ENCODE measurements at regions not wholly inside any gene's neighbourhood (a gene's known extent, or its start where the extent isn't known, plus 50 kb on each side); places are given as distances from the start of the nearest gene placed in this dataset.

DNA sequence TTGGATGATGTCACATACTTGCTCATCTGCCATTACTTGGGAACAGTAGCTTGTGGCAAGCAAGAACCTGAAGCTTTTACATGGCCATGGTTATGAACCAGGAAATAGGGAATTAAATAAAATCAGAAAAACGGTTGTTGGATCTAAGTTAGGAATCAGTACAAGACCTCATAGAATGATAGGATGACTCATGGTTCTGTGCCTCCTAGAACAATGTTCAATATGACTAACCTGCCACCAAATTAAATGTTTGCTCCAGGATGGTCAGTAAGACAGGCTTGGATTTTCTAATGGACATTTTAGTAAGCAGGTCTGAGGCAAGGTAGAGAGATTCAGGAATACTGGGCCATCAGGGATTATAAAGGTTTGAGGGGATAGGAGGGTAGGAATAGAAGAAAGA is 218.9 kb downstream of the PLOD2 start:
- TF ChIP-seq CTCF (IDR thresholded peaks at IDR 0.05) (no peak), ZFX (IDR thresholded peaks at IDR 0.05; ENCODE audit: borderline replicate concordance) (no peak)

All from 22Rv1 (cell line).